GM18858 (cell line): ENCODE measurements at regions not wholly inside any gene's neighbourhood (a gene's known extent, or its start where the extent isn't known, plus 50 kb on each side); places are given as distances from the start of the nearest gene placed in this dataset.

ENCODE experiments used
- ATAC-seq: cut with Tn5 transposase; IDR thresholded peaks from one replicate; pipeline ENCODE4 v1.9.1; 2021; ENCODE audit not compliant: unreplicated experiment

GRCh38 chr10:78160591-78160990 is 126.9 kb downstream of the RPS24 start:
- no peak for ATAC-seq

GRCh38 chr10:78162853-78163252 is 129.2 kb downstream of the RPS24 start:
- ATAC-seq, result no peak

GRCh38 chr10:78164702-78165101 is 131.0 kb downstream of the RPS24 start:
- no peak for ATAC-seq

- ATAC-seq, result no peak
Measured at GRCh38 chr10:78165172-78165571, 131.5 kb downstream of the RPS24 start.

- no peak for ATAC-seq
Measured at GRCh38 chr10:78165617-78166016, 132.0 kb downstream of the RPS24 start.

GRCh38 chr10:78166261-78166660 is 132.6 kb downstream of the RPS24 start:
- ATAC-seq, result no peak

- ATAC-seq, result no peak
Measured at GRCh38 chr10:78169214-78169613, 135.6 kb downstream of the RPS24 start.

- ATAC-seq, result no peak
Measured at GRCh38 chr10:78170026-78170475, 136.4 kb downstream of the RPS24 start.

- ATAC-seq, result no peak
Measured at GRCh38 chr10:78171633-78172400, 138.2 kb downstream of the RPS24 start.

- no peak for ATAC-seq
Measured at GRCh38 chr10:78173360-78174015, 139.8 kb downstream of the RPS24 start.

- no peak for ATAC-seq
Measured at GRCh38 chr10:78175444-78176015, 141.9 kb downstream of the RPS24 start.

- ATAC-seq, result no peak
Measured at GRCh38 chr10:78176320-78177317, 143.0 kb downstream of the RPS24 start.

- ATAC-seq, result no peak
Measured at GRCh38 chr10:78177491-78178185, 144.0 kb downstream of the RPS24 start.

- no peak for ATAC-seq
Measured at GRCh38 chr10:78178397-78178796, 144.7 kb downstream of the RPS24 start.

- ATAC-seq, result no peak
Measured at GRCh38 chr10:78178940-78179339, 145.3 kb downstream of the RPS24 start.

- no peak for ATAC-seq
Measured at GRCh38 chr10:78179886-78180705, 146.4 kb downstream of the RPS24 start.

- ATAC-seq, result no peak
Measured at GRCh38 chr10:78181381-78182055, 147.9 kb downstream of the RPS24 start.

- ATAC-seq, result no peak
Measured at GRCh38 chr10:78182841-78183240, 149.2 kb downstream of the RPS24 start.
